ENCODE measurements at regions not wholly inside any gene's neighbourhood (a gene's known extent, or its start where the extent isn't known, plus 50 kb on each side); places are given as distances from the start of the nearest gene placed in this dataset.

GRCh38 chr2:220842901-220843665 is 729.0 kb downstream of the EPHA4 start:
- DNase-seq (ENCODE audit: low read depth in 3 of 3) = no peak

- no peak for DNase-seq (ENCODE audit: low read depth in 3 of 3)
Measured at GRCh38 chr2:220845766-220846273, 726.3 kb downstream of the EPHA4 start.

GRCh38 chr2:220847006-220847405 is 725.1 kb downstream of the EPHA4 start:
- DNase-seq (ENCODE audit: low read depth in 3 of 3) = no peak

GRCh38 chr2:220847589-220847988 is 724.5 kb downstream of the EPHA4 start:
- no peak for DNase-seq (ENCODE audit: low read depth in 3 of 3)

- DNase-seq (ENCODE audit: low read depth in 3 of 3) = no peak
Measured at GRCh38 chr2:220849433-220849832, 722.7 kb downstream of the EPHA4 start.

- no peak for DNase-seq (ENCODE audit: low read depth in 3 of 3)
Measured at GRCh38 chr2:220850116-220850515, 722.0 kb downstream of the EPHA4 start.

GRCh38 chr2:220855296-220855695 is 716.8 kb downstream of the EPHA4 start:
- no peak for DNase-seq (ENCODE audit: low read depth in 3 of 3)

- no peak for DNase-seq (ENCODE audit: low read depth in 3 of 3)
Measured at GRCh38 chr2:220856486-220856885, 715.6 kb downstream of the EPHA4 start.

GRCh38 chr2:220857368-220857767 is 714.7 kb downstream of the EPHA4 start:
- DNase-seq (ENCODE audit: low read depth in 3 of 3) = no peak

GRCh38 chr2:220858101-220858500 is 714.0 kb downstream of the EPHA4 start:
- no peak for DNase-seq (ENCODE audit: low read depth in 3 of 3)

- no peak for DNase-seq (ENCODE audit: low read depth in 3 of 3)
Measured at GRCh38 chr2:220871909-220872308, 700.2 kb downstream of the EPHA4 start.

- DNase-seq (ENCODE audit: low read depth in 3 of 3) = no peak
Measured at GRCh38 chr2:220876080-220876824, 695.9 kb downstream of the EPHA4 start.

- DNase-seq (ENCODE audit: low read depth in 3 of 3) = no peak
Measured at GRCh38 chr2:220877491-220877890, 694.6 kb downstream of the EPHA4 start.

GRCh38 chr2:220877897-220878296 is 694.2 kb downstream of the EPHA4 start:
- DNase-seq (ENCODE audit: low read depth in 3 of 3) = no peak

- no peak for DNase-seq (ENCODE audit: low read depth in 3 of 3)
Measured at GRCh38 chr2:220880623-220881596, 691.2 kb downstream of the EPHA4 start.

- DNase-seq (ENCODE audit: low read depth in 3 of 3) = no peak
Measured at GRCh38 chr2:220882507-220882906, 689.6 kb downstream of the EPHA4 start.

GRCh38 chr2:220885593-220885992 is 686.5 kb downstream of the EPHA4 start:
- no peak for DNase-seq (ENCODE audit: low read depth in 3 of 3)

- DNase-seq (ENCODE audit: low read depth in 3 of 3) = no peak
Measured at GRCh38 chr2:220887271-220887870, 684.7 kb downstream of the EPHA4 start.

GRCh38 chr2:220887876-220888275 is 684.2 kb downstream of the EPHA4 start:
- no peak for DNase-seq (ENCODE audit: low read depth in 3 of 3)

- no peak for DNase-seq (ENCODE audit: low read depth in 3 of 3)
Measured at GRCh38 chr2:220890931-220891330, 681.2 kb downstream of the EPHA4 start.

GRCh38 chr2:220891405-220891804 is 680.7 kb downstream of the EPHA4 start:
- DNase-seq (ENCODE audit: low read depth in 3 of 3) = no peak

All from stimulated activated CD4-positive, alpha-beta T cell treated with anti-CD3 and anti-CD28 coated beads, TNF-alpha, amount 100 ng/mL, for 24 hours (primary cell).